Vagina (tissue), 2 donors: ENCODE measurements at regions not wholly inside any gene's neighbourhood (a gene's known extent, or its start where the extent isn't known, plus 50 kb on each side); places are given as distances from the start of the nearest gene placed in this dataset.
"Not testable (repeated sequence)": the region's sequence is repeated elsewhere in the genome, so short reads cannot be mapped to it uniquely, and the experiment has no call there.

Experiments used
- DNase-seq, 2 donors: peaks; one replicate each; pipeline ENCODE4 v3.0.0-alpha.2; 2017; ENCODE audit errors: extremely low spot score in 2 of 2
- H3K27ac ChIP-seq: fragments of 200-600 bp; sonication (generic); one replicate; pipeline ENCODE4 v1.5.1; 2019
- H3K27me3 ChIP-seq: fragments of 200-600 bp; sonication (generic); one replicate; pipeline ENCODE4 v1.5.1; 2019
- H3K36me3 ChIP-seq, 2 donors: fragments of 200-600 bp; sonication (generic); one replicate each; pipeline ENCODE4 v1.5.1; 2017 to 2019
- H3K4me1 ChIP-seq: fragments of 200-600 bp; sonication (generic); one replicate; pipeline ENCODE4 v1.5.1; 2019
- H3K4me3 ChIP-seq, 2 donors: fragments of 200-600 bp; sonication (generic); 1 replicate in 1 of 2; 2 replicates in 1 of 2; pipeline ENCODE4 v1.5.1; 2016 to 2019
- H3K9me3 ChIP-seq: fragments of 200-600 bp; sonication (generic); one replicate; pipeline ENCODE4 v1.5.1; 2019
- CTCF ChIP-seq, 3 experiments: fragments of 450-650 bp in 2 of 3; fragments of 200-600 bp in 1 of 3; sonication (generic) in 1 of 3; IDR thresholded peaks; one replicate each; pipeline ENCODE4 v1.5.1; 2017 to 2019; ENCODE audit warnings: antibody characterized with exemption in 3 of 3, mild to moderate bottlenecking in 2 of 3, moderate library complexity in 2 of 3
- POLR2A ChIP-seq, 2 donors: fragments of 450-650 bp; IDR thresholded peaks; one replicate each; pipeline ENCODE4 v1.6.1; 2017; ENCODE audit warnings: antibody characterized with exemption in 2 of 2, mild to moderate bottlenecking in 2 of 2, moderate library complexity in 2 of 2
- POLR2AphosphoS5 ChIP-seq, 2 donors: sonication (generic); formaldehyde crosslinking; IDR thresholded peaks; one replicate each; pipeline ENCODE4 v1.9.0; 2017; ENCODE audit warnings: antibody characterized with exemption in 2 of 2, mild to moderate bottlenecking in 2 of 2, low read depth in 1 of 2; ENCODE audit not compliant: insufficient read depth in 1 of 2
- intact Hi-C: fragments of 100-400 bp; cut with DNase I; formaldehyde crosslinking; loops from one replicate; pipeline ENCODE4 v1.15.1; 2023

GRCh38 chr7:66474441-66474840 lies 154.2 kb upstream of the KCTD7 start:
- TF ChIP-seq CTCF (IDR thresholded peaks at IDR 0.05) (no peak), POLR2A (IDR thresholded peaks at IDR 0.05) (no peak), POLR2AphosphoS5 (IDR thresholded peaks at IDR 0.05; ENCODE audit: insufficient read depth in 1 of 2, low read depth in 1 of 2) (no peak)
- Histone ChIP-seq H3K36me3 (peaks cover 0 to 7% of the 10 kb centered on the region in 2 donors), H3K27ac (no peak overlapping the region), H3K4me1 (no peaks in the 10 kb centered on the region), H3K27me3 (no peaks in the 10 kb centered on the region), H3K9me3 (no peaks in the 10 kb centered on the region), H3K4me3 (no peak overlapping the region)
- no peak for DNase-seq
- intact Hi-C loops, result no loop called here

DNA sequence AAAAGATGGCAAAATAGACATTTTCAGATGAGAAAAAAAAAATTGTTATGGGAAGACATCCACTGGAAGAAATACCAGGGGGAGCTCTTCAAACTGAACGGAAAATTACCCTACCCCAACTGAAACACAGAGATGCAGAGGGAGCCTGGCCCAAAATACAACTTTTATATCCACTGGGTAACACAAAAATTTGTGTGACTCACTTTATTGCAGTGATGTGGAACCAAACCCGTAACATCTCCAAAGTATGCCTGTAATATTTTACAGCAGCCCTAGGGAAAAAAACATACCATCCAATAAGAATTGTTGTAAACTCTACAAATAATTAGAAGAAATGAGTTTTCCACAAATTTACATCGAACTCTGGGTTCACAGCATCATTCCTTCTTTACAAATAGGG lies 152.6 kb upstream of the KCTD7 start:
- H3K4me1 ChIP-seq, H3K4me3 ChIP-seq, H3K27ac ChIP-seq, intact Hi-C loops, H3K9me3 ChIP-seq, H3K27me3 ChIP-seq, DNase-seq: not testable (repeated sequence)
- peaks cover 0 to 13% of the 10 kb centered on the region in 2 donors for H3K36me3 ChIP-seq

DNA sequence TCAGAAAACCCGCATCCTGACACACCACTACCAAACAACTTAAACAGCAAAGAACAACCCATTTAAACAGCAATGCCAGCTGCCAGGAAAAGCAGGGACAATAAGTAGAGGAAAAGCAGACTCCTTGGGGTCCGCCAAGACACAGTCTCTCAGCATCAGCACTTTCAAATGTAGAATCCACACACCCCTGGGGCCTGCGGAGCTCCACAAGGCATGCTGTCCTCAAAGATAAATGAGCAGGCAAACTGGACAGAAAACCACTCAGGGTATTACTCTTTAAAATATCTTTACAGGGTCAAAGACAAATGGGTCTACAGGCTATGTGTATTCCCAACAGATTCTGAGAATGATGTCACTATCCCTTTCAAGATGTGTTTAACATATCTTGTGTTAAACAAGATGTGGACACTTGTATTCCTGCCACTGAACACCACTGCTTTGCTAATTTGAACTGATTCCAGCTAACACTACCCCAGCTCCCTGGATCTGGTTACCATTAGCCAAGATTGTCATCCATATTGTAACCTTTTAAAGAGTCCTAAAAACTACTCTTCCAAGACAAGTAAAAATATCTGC lies 150.8 kb upstream of the KCTD7 start:
- intact Hi-C loops, H3K27ac ChIP-seq, DNase-seq, H3K27me3 ChIP-seq, H3K9me3 ChIP-seq, H3K4me1 ChIP-seq, H3K4me3 ChIP-seq: not testable (repeated sequence)
- H3K36me3 ChIP-seq, result peaks cover 0 to 13% of the 10 kb centered on the region in 2 donors

DNA sequence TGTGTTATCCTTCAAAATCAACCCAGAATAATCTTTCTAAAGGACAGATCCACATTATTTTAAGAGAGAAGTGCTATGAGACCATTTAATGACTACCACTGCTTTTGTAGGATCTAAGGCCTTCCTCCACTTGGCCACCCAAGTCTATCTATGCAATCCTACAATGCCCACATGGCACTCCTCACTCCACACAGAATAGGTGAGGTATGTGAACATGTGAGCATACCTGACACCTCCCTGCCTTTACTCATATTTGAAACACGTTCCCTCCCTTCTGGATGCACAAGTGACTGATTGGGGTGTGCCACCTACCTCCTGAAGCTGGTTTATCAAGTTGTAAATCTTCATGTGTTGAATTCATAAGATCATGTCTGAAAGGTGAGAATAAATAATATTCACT lies 147.5 kb upstream of the KCTD7 start:
- H3K4me3 ChIP-seq, H3K27ac ChIP-seq, H3K27me3 ChIP-seq, H3K9me3 ChIP-seq, H3K4me1 ChIP-seq, DNase-seq, intact Hi-C loops: not testable (repeated sequence)
- peak in 1 of 2 donors; percentile 23 for TF ChIP-seq POLR2AphosphoS5 (IDR thresholded peaks at IDR 0.05; ENCODE audit: insufficient read depth in 1 of 2, low read depth in 1 of 2)
- peaks cover 0 to 13% of the 10 kb centered on the region in 2 donors for H3K36me3 ChIP-seq

- peaks cover 13% of the 10 kb centered on the region for H3K4me1 ChIP-seq
- H3K4me3 ChIP-seq, H3K9me3 ChIP-seq, H3K27me3 ChIP-seq, H3K36me3 ChIP-seq, H3K27ac ChIP-seq, intact Hi-C loops, DNase-seq: not testable (repeated sequence)
Observed at GRCh38 chr7:66489065-66489464, 139.6 kb upstream of the KCTD7 start.

GRCh38 chr7:66489741-66490140 lies 138.9 kb upstream of the KCTD7 start:
- H3K9me3 ChIP-seq, H3K27ac ChIP-seq, H3K27me3 ChIP-seq, H3K4me3 ChIP-seq, H3K36me3 ChIP-seq, DNase-seq: not testable (repeated sequence)
- intact Hi-C loops, result loop anchor here (5.0 kb wide), 1 partner anchor 263 kb away; no protein-coding TSS in a partner anchor
- H3K4me1 ChIP-seq, result peaks cover 19% of the 10 kb centered on the region

DNA sequence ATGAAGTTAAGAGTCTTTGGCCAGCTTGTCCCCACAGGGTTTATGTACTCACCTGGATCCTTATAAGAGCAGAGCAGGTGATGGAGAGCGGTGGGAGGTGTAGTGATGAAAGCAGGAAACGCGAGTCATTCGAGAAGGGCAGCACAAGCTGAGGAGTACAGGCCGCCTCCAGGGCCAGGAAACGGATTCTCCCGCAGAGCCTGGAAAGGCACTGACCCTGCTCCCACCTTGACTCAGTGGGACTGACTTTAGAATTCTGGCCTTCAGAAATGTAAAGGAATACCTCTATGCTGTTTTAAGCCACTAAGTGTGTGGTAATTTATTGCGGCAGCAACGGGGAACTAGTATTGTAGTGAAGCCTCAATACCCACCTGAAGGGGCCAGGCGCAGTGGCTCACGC lies 137.7 kb upstream of the KCTD7 start:
- peaks cover 19% of the 10 kb centered on the region for H3K4me1 ChIP-seq
- H3K4me3 ChIP-seq, DNase-seq, H3K27me3 ChIP-seq, H3K27ac ChIP-seq, H3K36me3 ChIP-seq, H3K9me3 ChIP-seq: not testable (repeated sequence)
- intact Hi-C loops, result loop anchor here (5.0 kb wide), 1 partner anchor 261 kb away; no protein-coding TSS in a partner anchor

- not testable (repeated sequence) for H3K27me3 ChIP-seq, DNase-seq, H3K36me3 ChIP-seq, H3K9me3 ChIP-seq
- intact Hi-C loops, result loop anchor here (5.0 kb wide), 1 partner anchor 260 kb away; no protein-coding TSS in a partner anchor
- Histone ChIP-seq H3K4me1 (peaks cover 19% of the 10 kb centered on the region), H3K27ac (peak overlapping the region; percentile 93), H3K4me3 (peak overlapping the region; percentile 81 to 84)
Observed at GRCh38 chr7:66492405-66492804, 136.3 kb upstream of the KCTD7 start.
